GM21447 (cell line): ENCODE measurements at regions not wholly inside any gene's neighbourhood (a gene's known extent, or its start where the extent isn't known, plus 50 kb on each side); places are given as distances from the start of the nearest gene placed in this dataset.

Experiments used
- ATAC-seq: cut with Tn5 transposase; IDR thresholded peaks from one replicate; pipeline ENCODE4 v1.9.1; 2021; ENCODE audit not compliant: unreplicated experiment

GRCh38 chr7:120215654-120216053 is 57.3 kb upstream of the KCND2 start:
- no peak for ATAC-seq

GRCh38 chr7:120216947-120217346 is 56.0 kb upstream of the KCND2 start:
- no peak for ATAC-seq

- no peak for ATAC-seq
Measured at GRCh38 chr7:120218712-120219111, 54.3 kb upstream of the KCND2 start.

GRCh38 chr7:120221666-120222065 is 51.3 kb upstream of the KCND2 start:
- no peak for ATAC-seq
